ENCODE measurements at regions not wholly inside any gene's neighbourhood (a gene's known extent, or its start where the extent isn't known, plus 50 kb on each side); places are given as distances from the start of the nearest gene placed in this dataset.
"Not testable (repeated sequence)": the region's sequence is repeated elsewhere in the genome, so short reads cannot be mapped to it uniquely, and the experiment has no call there.

GRCh38 chr3:194250098-194251002, 100.8 kb downstream of the CPN2 start:
- no peak for DNase-seq

DNA sequence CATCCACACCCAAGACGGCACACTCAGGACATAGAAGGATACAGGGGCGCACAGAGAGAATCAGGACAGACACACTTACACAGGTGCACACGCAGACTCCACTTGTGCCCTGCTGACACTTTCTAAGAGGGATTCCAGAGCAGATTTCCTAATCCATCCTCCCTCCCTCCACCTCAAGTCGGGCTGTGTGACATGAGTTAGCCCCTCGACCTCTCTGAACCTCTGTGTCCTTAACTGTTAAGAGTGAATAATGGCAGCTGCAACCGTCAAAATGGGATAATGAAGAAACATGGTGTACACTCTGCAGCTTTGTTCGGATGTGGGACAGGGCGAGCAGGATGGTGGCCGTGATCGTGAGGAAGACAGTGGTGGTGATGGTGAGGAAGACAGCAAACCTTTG, 100.1 kb downstream of the CPN2 start:
- no peak for DNase-seq

- DNase-seq: no peak
These were observed 99.7 kb downstream of the CPN2 start for GRCh38 chr3:194251461-194251860.

DNA sequence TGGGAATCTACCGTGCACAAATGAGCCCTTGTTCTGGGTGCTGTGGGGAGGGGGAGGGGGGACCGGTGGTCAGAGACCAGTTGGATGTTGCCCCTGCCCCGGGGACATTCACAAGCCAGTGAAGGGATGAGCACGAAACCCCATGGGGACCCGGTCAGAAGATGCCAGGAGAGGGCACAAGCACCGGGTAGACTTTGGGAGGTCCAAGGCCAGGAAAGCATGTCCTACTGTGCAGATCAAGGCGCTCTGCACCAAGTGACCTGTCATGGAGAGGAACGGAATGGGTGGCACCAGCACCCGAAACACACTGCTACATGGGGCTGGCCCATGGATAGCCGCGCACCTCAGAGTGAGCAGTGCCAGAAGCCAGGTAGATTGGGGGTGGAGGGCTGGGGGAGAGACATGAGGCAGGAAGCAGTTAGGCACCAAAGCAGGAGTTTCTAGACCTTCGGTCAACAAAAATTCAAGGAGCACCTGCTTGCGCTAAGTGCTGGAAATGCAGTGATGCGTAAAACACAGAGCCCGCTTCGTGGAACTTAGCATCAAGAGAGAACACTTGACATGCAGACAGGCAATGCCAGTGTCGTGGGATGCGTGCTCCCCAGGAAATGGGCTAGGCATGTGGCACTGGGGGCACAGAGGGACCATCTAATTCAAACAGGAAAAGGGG, 99.1 kb downstream of the CPN2 start:
- DNase-seq: no peak

DNA sequence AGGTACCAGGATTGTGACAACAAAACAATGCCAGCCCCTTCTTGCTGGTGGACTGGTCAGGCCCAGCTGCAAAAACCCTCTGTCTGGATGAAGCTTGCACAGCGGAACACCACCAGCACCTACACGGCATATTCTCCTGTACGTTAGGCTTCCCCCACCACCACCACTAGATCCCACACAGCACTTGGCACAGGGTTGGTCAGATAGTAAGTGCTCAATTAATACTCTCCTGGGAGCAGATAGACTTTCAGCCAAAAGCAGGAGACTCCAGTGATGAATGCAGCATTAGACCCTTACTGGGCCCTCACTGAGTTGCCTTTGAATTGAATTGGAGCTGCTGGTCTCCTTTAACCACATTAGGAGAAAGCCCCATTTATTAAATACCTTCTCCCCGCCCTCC, 97.9 kb downstream of the CPN2 start:
- DNase-seq: no peak

- no peak for DNase-seq
These were observed 97.1 kb downstream of the CPN2 start for GRCh38 chr3:194254040-194254439.

- DNase-seq: peak; percentile 67
These were observed 95.7 kb downstream of the CPN2 start for GRCh38 chr3:194255252-194256039.

DNA sequence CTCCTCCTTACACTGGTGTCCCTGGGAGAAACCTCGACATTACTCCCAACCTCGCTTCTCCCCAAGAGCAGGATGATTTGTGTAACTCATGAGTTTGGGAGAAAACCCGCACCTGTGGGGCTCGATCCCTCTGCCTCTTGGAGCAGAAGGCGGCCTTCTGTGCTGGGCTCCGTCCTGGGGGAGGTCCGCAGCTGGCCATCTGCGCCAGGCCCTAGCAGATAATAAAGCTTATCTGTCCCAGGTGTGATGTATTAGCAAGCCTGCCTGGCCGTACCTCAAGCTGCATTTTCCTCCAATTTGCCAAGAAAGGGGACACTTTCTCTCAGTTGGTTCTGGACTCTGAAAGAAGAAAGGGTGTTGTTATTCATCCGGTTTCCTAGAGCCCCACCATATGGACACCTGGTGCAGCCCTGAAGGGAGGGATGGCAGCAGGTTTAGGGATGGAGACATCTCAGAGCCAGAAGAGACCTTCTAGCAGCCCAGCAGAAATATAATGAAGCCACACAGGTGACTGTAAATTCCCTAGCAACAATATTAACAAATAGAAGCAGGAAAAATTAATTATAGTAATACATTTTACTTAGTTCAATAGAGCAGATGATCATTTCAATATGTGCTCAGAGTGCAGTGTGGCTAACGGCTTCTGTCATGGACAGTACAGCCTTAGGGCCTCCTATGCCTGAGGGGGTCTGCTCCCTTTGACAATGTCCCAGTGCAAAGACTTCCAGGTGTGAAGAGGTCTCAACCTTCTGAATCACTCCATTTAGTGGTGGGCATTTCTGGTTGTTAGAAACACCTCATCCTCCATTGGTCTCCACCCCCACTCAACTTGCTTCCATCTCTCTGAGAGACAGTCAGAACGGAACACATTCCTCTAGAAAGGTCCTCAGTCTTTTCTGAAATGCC, 94.8 kb downstream of the CPN2 start:
- no peak for DNase-seq

- no peak for DNase-seq
These were observed 93.9 kb downstream of the CPN2 start for GRCh38 chr3:194257151-194257621.

- no peak for DNase-seq
These were observed 93.0 kb downstream of the CPN2 start for GRCh38 chr3:194257916-194258668.

- DNase-seq: no peak
These were observed 91.0 kb downstream of the CPN2 start for GRCh38 chr3:194259982-194260766.

GRCh38 chr3:194261581-194262063, 89.5 kb downstream of the CPN2 start:
- no peak for DNase-seq

GRCh38 chr3:194262176-194262924, 88.8 kb downstream of the CPN2 start:
- DNase-seq: no peak

GRCh38 chr3:194262925-194263305, 88.2 kb downstream of the CPN2 start:
- no peak for DNase-seq

DNA sequence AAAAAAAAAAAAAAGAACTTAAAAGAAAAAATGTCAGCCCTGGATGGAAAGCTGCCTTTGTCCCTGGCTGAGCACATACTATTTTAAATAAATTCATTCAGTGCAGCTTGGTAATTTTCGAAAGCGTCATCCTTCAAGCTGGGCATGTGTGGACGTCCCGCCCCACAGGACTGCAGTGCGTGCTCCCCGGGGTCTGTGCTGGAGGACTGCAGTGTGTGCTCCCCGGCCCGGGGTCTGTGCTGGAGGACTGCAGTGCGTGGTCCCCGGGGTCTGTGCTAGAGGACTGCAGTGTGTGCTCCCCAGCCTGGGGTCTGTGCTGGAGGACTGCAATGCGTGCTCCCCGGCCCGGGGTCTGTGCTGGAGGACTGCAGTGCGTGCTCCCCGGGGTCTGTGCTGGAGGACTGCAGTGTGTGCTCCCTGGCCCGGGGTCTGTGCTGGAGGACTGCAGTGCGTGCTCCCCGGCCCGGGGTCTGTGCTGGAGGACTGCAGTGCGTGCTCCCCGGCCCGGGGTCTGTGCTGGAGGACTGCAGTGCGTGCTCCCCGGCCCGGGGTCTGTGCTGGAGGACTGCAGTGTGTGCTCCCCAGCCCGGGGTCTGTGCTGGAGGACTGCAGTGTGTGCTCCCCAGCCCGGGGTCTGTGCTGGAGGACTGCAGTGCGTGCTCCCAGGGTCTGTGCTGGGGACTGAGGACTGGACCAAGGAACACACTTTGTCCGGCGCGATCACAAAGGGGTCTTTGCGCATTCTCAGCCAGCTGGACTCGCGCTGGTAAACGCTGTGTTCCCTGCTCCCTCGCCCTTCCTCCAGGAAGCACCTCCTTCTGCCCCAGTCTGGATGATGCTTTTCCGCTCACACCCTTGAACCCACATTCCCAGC, 86.3 kb downstream of the CPN2 start:
- DNase-seq: not testable (repeated sequence)

DNA sequence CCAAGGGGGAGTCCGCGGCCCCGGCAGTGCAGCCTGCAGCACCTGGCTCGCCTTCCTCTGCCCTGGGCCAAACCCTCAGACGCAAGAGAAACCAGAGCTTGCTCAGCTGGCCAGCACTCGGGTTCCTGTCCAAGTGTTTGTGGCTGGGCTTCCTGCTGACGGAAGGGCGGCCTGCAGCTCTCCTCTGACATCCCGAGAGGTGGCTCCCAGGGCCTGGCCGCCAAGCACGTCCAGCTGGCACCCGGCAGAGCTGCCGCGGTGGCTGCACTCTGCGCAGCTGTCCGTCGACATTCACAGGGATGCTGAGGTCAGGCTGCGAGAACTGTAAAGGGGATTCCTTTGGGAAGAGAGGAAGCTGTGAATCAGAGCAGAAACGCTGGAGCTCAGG, 85.6 kb downstream of the CPN2 start:
- no peak for DNase-seq

DNA sequence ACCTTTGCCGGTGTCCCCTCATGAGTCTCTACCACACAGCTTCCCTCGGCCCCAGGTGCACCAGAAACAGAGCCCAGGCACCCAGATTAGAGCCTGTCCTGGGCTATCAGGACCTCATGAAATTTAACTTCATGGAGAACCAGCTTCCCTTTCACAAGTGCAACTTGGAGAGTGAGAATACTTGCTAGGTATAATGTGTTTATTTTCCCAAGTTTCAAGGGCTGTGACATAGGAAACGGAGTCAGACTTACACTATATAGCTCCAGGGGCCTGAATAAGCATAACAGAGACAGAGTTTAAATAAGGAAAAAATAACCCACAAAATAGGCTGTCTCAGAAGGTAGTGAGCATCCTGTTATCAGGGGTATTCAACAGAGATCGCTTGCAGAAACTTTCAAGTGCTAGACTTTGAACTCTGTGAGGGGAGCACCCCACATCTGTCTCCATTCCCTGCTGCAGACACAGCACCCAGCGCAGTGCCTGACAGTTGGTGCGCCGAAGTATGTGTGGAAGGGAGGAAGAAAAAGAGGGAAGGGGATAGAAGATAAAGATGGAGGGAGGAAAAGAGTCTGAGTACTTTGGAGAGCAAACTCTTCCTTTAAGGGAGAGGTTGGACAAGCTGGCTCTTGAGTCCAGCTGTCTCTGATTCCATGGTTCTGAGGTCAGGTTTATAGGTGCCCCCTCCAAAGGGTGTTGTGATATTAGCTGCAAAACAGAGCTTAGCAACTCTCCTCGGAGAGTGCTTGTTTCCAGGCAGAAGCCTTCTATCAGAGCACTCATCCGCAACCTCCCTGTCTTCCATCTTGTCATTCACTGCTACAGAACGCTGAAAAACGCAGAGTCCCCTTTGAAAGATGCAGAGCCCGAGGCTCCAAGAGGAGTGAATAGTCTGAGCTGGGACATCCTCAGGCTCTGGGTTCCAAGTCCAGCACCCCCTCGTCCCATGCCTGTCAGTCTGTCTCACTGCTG, 84.8 kb downstream of the CPN2 start:
- no peak for DNase-seq
